ENCODE measurements at regions not wholly inside any gene's neighbourhood (a gene's known extent, or its start where the extent isn't known, plus 50 kb on each side); places are given as distances from the start of the nearest gene placed in this dataset.

- Histone ChIP-seq H3K14ac (replicated peaks; ENCODE audit: low read depth, low read length) (no peak overlapping the region), H3K18ac (ENCODE audit: low read depth, low read length) (no peak overlapping the region), H2BK20ac (ENCODE audit: low read depth, low read length) (no peak overlapping the region), H2BK15ac (ENCODE audit: low read depth, low read length) (no peak overlapping the region), H2AK5ac (ENCODE audit: low read depth, low read length) (no peak overlapping the region), H3K9me1 (ENCODE audit: insufficient read depth, low read length) (no peaks in the 10 kb centered on the region), H3K27ac (ENCODE audit: insufficient read depth, low read length) (no peak overlapping the region), H2AFZ (replicated peaks; ENCODE audit: low read length, poor library complexity) (no peak overlapping the region), H3K23ac (ENCODE audit: low read depth, low read length) (no peak overlapping the region), H3K56ac (ENCODE audit: extremely low read depth, insufficient read depth, low read length) (no peak overlapping the region), H2AK9ac (replicated peaks; ENCODE audit: low read depth, low read length, poor library complexity) (no peak overlapping the region), H2BK120ac (ENCODE audit: low read depth, low read length) (no peak overlapping the region), H3K36me3 (ENCODE audit: control insufficient read depth, insufficient read depth, low read length) (no peaks in the 10 kb centered on the region), H3K4me1 (ENCODE audit: control insufficient read depth, insufficient read depth, low read length) (no peaks in the 10 kb centered on the region), H3K27me3 (ENCODE audit: control insufficient read depth, insufficient read depth, low read length) (no peaks in the 10 kb centered on the region), H4K8ac (ENCODE audit: low read depth in 2 of 2, low read length in 2 of 2) (no peak overlapping the region), H3K4me3 (ENCODE audit: insufficient read depth, low read depth, low read length) (no peak overlapping the region), H3K4ac (ENCODE audit: low read depth, low read length) (no peak overlapping the region), H4K91ac (ENCODE audit: insufficient read depth, low read depth, low read length) (no peak overlapping the region), H3K9ac (ENCODE audit: low read depth, low read length) (no peak overlapping the region), H3K9me3 (ENCODE audit: control insufficient read depth, insufficient read depth, low read length) (peaks cover 3% of the 10 kb centered on the region; the same call in 1 of the 2 replicates), H4K5ac (ENCODE audit: low read depth, low read length) (no peak overlapping the region), H4K20me1 (ENCODE audit: insufficient read depth, low read length) (no peaks in the 10 kb centered on the region), H3K79me1 (ENCODE audit: low read depth in 1 of 2, low read length in 2 of 2) (no peaks in the 10 kb centered on the region), H2BK5ac (ENCODE audit: low read depth, low read length, poor library complexity, severe bottlenecking) (no peak overlapping the region), H3K4me2 (ENCODE audit: low read depth, low read length) (no peak overlapping the region)
- in situ Hi-C loops (cut with MboI; ENCODE audit: low sequenced_read_pairs) (no loop called here), intact Hi-C loops (cut with micrococcal nuclease) (no loop called here), dilution Hi-C loops (cut with HindIII; ENCODE audit: low sequenced_read_pairs, unreplicated experiment) (no loop called here)
- no peak for TF ChIP-seq SMC3 (IDR thresholded peaks at IDR 0.05; ENCODE audit: low read depth, low read length)
- TF ChIP-seq CTCF (conservative IDR thresholded peaks at IDR 0.05; ENCODE audit: low read depth, low read length), result no peak
- no peak for TF ChIP-seq NFE2L2 (IDR thresholded peaks at IDR 0.05; ENCODE audit: low read depth, low read length)
- no peak for TF ChIP-seq CEBPB (IDR thresholded peaks at IDR 0.05; ENCODE audit: low read depth, low read length)
- no peak for TF ChIP-seq POLR2A (IDR thresholded peaks at IDR 0.05; ENCODE audit: low read depth, low read length)
- TF ChIP-seq, protein P1, sequence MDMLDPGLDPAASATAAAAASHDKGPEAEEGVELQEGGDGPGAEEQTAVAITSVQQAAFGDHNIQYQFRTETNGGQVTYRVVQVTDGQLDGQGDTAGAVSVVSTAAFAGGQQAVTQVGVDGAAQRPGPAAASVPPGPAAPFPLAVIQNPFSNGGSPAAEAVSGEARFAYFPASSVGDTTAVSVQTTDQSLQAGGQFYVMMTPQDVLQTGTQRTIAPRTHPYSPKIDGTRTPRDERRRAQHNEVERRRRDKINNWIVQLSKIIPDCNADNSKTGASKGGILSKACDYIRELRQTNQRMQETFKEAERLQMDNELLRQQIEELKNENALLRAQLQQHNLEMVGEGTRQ (IDR thresholded peaks at IDR 0.05; ENCODE audit: low read depth, low read length), result no peak
- TF ChIP-seq ELK1 (IDR thresholded peaks at IDR 0.05; ENCODE audit: borderline replicate concordance, low read depth, low read length), result no peak
- TF ChIP-seq RFX5 (IDR thresholded peaks at IDR 0.05; ENCODE audit: low read depth, low read length), result no peak
- TF ChIP-seq RAD21 (IDR thresholded peaks at IDR 0.05; ENCODE audit: low read length), result no peak
- no peak for TF ChIP-seq MAZ (IDR thresholded peaks at IDR 0.05; ENCODE audit: borderline replicate concordance, low read depth, low read length)
- no peak for TF ChIP-seq FOS (IDR thresholded peaks at IDR 0.05; ENCODE audit: low read depth, low read length)
- no peak for ATAC-seq (ENCODE audit: low read depth)
- POLR2A ChIA-PET (ENCODE audit: unreplicated experiment), result no interaction called here
- BruUV-seq (replicated peaks), result no TSS peak
- no CpG with 5 or more reads among the region's 4 CpGs for WGBS, 2 experiments (ENCODE audit: extremely low coverage in 2 of 2, insufficient read length in 1 of 2)
- CTCF ChIA-PET, result no interaction called here
- no peak for DNase-seq
These were observed 1061.4 kb downstream of the MRPL39 start for GRCh38 chr21:24545807-24546361.

All from IMR-90 (cell line).